HCT116 (cell line): ENCODE measurements at regions not wholly inside any gene's neighbourhood (a gene's known extent, or its start where the extent isn't known, plus 50 kb on each side); places are given as distances from the start of the nearest gene placed in this dataset.

Experiments
- CEBPB ChIP-seq: IDR thresholded peaks from 2 replicates; pipeline ENCODE4 v1.6.1; 2012; ENCODE audit warnings: low read depth
- ELF1 ChIP-seq: IDR thresholded peaks from 2 replicates; pipeline ENCODE4 v1.6.1; 2012; ENCODE audit warnings: low read depth, borderline replicate concordance
- POLR2A ChIP-seq: IDR thresholded peaks from 2 replicates; pipeline ENCODE4 v1.7.0; 2011; ENCODE audit warnings: borderline replicate concordance; ENCODE audit not compliant: insufficient read depth, insufficient read length; ENCODE audit errors: extremely low read depth
- REST ChIP-seq: IDR thresholded peaks from 2 replicates; pipeline ENCODE4 v1.6.1; 2012; ENCODE audit warnings: low read depth
- TCF7L2 ChIP-seq: IDR thresholded peaks from 2 replicates; pipeline ENCODE4 v1.7.0; 2011; ENCODE audit warnings: borderline replicate concordance, inconsistent platforms; ENCODE audit not compliant: insufficient read depth, insufficient read length; ENCODE audit errors: extremely low read depth
- ZNF274 ChIP-seq: fragments of 200-500 bp; sonication (Bioruptor generic); IDR thresholded peaks from 2 replicates; pipeline ENCODE4 v1.6.1; 2014; ENCODE audit warnings: mild to moderate bottlenecking, low read depth, low read length, inconsistent platforms
- TF ChIP-seq, protein P1 (sequence below), 3 experiments: fragments of 200-600 bp in 1 of 3; sonication (generic) in 1 of 3; IDR thresholded peaks in 2 of 3; conservative IDR thresholded peaks in 1 of 3; 2 replicates each; pipeline ENCODE4 v1.5.1; 2012 to 2017; ENCODE audit warnings: low read depth in 2 of 3, low read length in 2 of 3, antibody characterized with exemption in 1 of 3, borderline replicate concordance in 1 of 3, control low read depth in 1 of 3, mild to moderate bottlenecking in 1 of 3, mixed read lengths in 1 of 3, mixed run types in 1 of 3, moderate library complexity in 1 of 3; ENCODE audit not compliant: insufficient read depth in 1 of 3

GRCh38 chr4:108314900-108315589, 146.3 kb upstream of the LEF1 start:
- TF ChIP-seq, protein P1, sequence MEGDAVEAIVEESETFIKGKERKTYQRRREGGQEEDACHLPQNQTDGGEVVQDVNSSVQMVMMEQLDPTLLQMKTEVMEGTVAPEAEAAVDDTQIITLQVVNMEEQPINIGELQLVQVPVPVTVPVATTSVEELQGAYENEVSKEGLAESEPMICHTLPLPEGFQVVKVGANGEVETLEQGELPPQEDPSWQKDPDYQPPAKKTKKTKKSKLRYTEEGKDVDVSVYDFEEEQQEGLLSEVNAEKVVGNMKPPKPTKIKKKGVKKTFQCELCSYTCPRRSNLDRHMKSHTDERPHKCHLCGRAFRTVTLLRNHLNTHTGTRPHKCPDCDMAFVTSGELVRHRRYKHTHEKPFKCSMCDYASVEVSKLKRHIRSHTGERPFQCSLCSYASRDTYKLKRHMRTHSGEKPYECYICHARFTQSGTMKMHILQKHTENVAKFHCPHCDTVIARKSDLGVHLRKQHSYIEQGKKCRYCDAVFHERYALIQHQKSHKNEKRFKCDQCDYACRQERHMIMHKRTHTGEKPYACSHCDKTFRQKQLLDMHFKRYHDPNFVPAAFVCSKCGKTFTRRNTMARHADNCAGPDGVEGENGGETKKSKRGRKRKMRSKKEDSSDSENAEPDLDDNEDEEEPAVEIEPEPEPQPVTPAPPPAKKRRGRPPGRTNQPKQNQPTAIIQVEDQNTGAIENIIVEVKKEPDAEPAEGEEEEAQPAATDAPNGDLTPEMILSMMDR (IDR thresholded peaks at IDR 0.05 in 2 of 3, conservative IDR thresholded peaks at IDR 0.05 in 1 of 3; ENCODE audit: borderline replicate concordance in 1 of 3, insufficient read depth in 1 of 3, low read depth in 2 of 3, low read length in 2 of 3), result no peak
- TF ChIP-seq REST, result no peak
- TF ChIP-seq TCF7L2, result no peak
- no peak for TF ChIP-seq CEBPB
- no peak for TF ChIP-seq POLR2A
- TF ChIP-seq ZNF274, result no peak
- TF ChIP-seq ELF1, result no peak
